ENCODE measurements at regions not wholly inside any gene's neighbourhood (a gene's known extent, or its start where the extent isn't known, plus 50 kb on each side); places are given as distances from the start of the nearest gene placed in this dataset.

GRCh38 chr2:19728125-19728524 lies 173.7 kb downstream of the TTC32 start:
- DNase-seq (ENCODE audit: low read depth in 4 of 4, low spot score in 3 of 4): no peak

GRCh38 chr2:19725392-19725791 lies 176.4 kb downstream of the TTC32 start:
- no peak for DNase-seq (ENCODE audit: low read depth in 4 of 4, low spot score in 3 of 4)

- no peak for DNase-seq (ENCODE audit: low read depth in 4 of 4, low spot score in 3 of 4)
These were observed 178.8 kb downstream of the TTC32 start for GRCh38 chr2:19723021-19723420.

GRCh38 chr2:19722531-19722971 lies 179.2 kb downstream of the TTC32 start:
- DNase-seq (ENCODE audit: low read depth in 4 of 4, low spot score in 3 of 4): no peak

GRCh38 chr2:19720306-19720705 lies 181.5 kb downstream of the TTC32 start:
- no peak for DNase-seq (ENCODE audit: low read depth in 4 of 4, low spot score in 3 of 4)

DNA sequence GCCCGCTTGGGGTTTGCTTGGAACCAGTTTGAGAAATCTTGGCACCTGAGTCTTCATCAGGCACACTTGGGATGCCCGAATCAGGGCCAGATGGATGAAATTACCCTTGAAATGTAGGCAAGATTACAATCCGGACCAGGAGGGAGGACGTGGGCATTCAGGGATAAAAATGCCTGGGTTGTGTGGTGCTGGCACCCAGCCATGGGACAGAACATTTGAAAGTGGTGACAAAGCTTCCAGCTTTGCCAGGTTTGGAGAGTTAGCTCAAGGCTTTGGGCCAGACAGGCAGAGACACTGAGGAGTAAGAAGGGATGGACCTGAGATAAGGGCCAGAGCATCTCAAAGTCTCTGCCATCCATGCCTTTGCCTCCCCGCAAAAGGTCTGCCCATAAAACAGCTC lies 182.2 kb downstream of the TTC32 start:
- DNase-seq (ENCODE audit: low read depth in 4 of 4, low spot score in 3 of 4): no peak

GRCh38 chr2:19717446-19717845 lies 184.3 kb downstream of the TTC32 start:
- DNase-seq (ENCODE audit: low read depth in 4 of 4, low spot score in 3 of 4): no peak

- no peak for DNase-seq (ENCODE audit: low read depth in 4 of 4, low spot score in 3 of 4)
These were observed 186.9 kb downstream of the TTC32 start for GRCh38 chr2:19714926-19715325.

GRCh38 chr2:19712850-19713249 lies 188.9 kb downstream of the TTC32 start:
- DNase-seq (ENCODE audit: low read depth in 4 of 4, low spot score in 3 of 4): no peak

DNA sequence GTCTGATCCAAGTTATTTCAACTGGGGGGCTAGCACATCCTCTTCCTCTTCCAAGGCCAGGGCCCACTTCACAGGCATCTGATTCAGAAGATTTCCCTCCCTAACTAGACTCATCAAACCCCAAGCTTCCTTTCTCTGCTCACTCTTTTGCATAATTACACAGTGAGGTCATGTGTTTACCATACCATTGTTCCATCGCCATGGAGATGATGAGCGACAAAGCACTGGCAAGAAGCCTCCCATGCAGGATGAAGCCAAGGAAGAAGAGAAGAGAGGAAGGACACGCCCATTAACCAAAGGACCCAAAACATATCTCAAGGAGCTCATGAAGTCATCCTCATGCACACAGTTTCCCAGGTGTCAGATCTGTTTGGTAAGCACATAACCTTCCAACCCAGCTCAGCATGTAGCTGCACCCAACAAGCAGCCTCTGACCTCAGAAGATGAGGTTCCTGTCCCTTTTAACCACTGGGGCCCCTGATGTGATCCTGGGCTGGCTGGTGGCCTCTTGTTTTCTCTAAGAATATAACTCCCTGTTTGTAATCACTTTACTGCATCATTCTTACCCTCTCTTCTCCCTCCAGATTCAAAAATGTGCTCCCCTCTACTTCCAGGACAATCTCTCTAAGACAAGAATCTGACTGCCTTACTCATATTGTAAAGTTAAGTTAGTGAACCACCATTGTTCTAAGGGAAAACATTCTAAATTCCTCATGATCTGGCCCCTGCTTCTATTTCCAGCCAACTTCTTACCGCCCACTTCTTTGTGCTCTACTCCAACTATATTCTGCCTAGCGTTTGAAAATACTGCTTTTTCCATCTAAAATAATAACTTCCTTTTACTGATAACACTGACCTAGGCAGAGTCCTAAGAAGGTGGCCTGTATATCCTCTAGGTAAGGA lies 190.1 kb downstream of the TTC32 start:
- no peak for DNase-seq (ENCODE audit: low read depth in 4 of 4, low spot score in 3 of 4)

GRCh38 chr2:19710230-19710629 lies 191.6 kb downstream of the TTC32 start:
- DNase-seq (ENCODE audit: low read depth in 4 of 4, low spot score in 3 of 4): no peak

- no peak for DNase-seq (ENCODE audit: low read depth in 4 of 4, low spot score in 3 of 4)
These were observed 192.2 kb downstream of the TTC32 start for GRCh38 chr2:19709553-19709952.

GRCh38 chr2:19708776-19709175 lies 193.0 kb downstream of the TTC32 start:
- no peak for DNase-seq (ENCODE audit: low read depth in 4 of 4, low spot score in 3 of 4)

GRCh38 chr2:19706332-19706731 lies 195.5 kb downstream of the TTC32 start:
- no peak for DNase-seq (ENCODE audit: low read depth in 4 of 4, low spot score in 3 of 4)

GRCh38 chr2:19702267-19702666 lies 199.5 kb downstream of the TTC32 start:
- DNase-seq (ENCODE audit: low read depth in 4 of 4, low spot score in 3 of 4): no peak

DNA sequence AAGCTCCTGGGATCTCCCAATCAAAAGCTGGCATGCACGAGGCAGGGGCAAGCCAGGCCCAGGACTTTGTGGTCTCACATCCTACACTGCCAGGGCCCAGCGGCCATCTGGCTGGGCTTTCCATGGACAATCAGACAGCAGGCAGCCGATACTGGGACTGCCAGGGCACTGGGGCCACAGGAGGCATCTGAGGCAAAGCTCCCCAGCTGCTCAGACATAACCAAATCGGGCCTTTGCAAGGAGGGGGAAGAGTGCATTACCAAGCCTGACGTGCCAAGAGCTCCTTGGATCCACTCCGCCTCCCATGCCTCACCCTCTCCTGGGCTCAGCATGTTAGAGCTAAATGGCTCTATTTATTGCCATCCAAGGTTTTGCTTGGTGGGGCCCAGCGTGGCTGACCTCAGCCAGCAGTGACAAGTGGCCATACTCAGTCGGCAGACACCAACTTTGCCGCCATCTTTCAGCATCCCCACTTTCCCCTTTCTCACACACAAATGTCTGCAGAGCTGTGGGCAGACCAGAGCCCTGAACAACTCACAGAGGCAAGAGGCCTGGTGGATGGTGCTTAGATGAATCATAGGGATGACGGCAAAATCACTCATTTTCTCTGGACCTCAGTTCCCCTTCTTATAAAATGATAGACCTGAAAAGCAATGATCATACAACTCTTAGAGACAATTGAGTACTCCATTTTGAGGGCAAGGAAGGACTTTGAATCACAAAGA lies 200.8 kb downstream of the TTC32 start:
- no peak for DNase-seq (ENCODE audit: low read depth in 4 of 4, low spot score in 3 of 4)

DNA sequence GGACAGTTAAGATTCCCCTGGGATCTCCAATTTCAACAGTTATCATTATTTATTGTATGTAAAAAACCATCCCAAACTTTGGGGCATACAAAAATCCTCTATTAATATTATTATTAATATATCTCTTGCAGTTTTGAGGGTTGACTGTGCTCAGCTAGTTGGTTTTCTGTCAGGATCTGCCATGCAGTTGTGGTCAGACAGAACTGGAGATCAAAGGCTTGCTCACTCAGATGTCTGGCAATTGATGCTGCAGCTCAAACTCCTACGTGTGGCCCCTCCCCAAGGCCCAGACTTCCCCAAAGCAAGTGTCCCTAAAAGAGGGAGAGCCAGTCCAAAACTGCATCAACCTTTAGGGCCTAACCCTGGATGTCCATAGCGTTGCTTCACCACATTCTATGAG lies 204.7 kb downstream of the TTC32 start:
- no peak for DNase-seq (ENCODE audit: low read depth in 4 of 4, low spot score in 3 of 4)

- no peak for DNase-seq (ENCODE audit: low read depth in 4 of 4, low spot score in 3 of 4)
These were observed 206.1 kb downstream of the TTC32 start for GRCh38 chr2:19695706-19696105.

- DNase-seq (ENCODE audit: low read depth in 4 of 4, low spot score in 3 of 4): no peak
These were observed 209.9 kb downstream of the TTC32 start for GRCh38 chr2:19691892-19692291.

DNA sequence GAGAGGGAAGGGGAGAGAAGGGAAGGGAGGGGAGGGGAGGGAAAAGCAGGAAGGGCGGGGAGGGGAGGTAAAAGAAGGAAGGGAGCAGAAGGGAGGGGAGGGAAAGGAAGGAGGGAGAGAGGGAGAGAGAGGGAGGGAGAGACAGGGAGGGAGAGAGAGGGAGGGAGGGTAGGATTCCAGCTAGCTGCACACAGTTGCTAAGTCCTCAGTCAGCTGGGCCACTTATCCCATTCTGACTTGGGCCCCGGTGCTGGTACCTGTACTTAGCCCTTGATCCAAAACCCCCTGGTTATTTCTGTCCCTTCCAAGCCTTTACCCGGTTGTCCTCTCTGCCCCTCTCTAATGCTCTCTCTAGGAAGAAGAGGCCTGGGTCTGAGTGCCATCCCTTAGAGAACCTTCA lies 211.4 kb downstream of the TTC32 start:
- DNase-seq (ENCODE audit: low read depth in 4 of 4, low spot score in 3 of 4): no peak

DNA sequence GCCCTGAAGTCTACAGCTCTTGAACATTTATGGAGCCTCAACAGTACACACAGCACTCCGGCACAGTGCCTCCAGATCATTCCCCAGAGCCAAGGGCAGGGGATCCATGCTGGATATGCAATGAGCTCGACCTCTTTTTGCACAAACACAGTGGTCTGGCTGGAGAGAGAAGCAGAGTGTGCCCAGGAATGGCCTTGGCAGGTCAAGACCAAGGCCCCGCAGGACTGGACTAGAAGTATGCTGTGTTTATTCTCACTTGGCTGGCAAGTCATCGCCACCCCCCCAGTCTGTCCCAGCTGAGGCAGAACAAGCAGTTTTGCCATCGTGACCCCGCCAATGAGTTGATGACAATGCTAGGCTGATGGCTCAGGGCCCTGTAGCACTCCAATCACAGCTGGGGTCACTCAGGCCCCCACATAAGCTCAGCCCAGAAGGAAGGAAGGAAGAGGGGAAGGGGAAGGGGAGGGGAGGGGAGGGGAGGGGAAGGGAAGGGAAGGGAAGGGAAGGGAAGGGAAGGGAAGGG lies 212.1 kb downstream of the TTC32 start:
- no peak for DNase-seq (ENCODE audit: low read depth in 4 of 4, low spot score in 3 of 4)

- DNase-seq (ENCODE audit: low read depth in 4 of 4, low spot score in 3 of 4): no peak
These were observed 213.7 kb downstream of the TTC32 start for GRCh38 chr2:19688059-19688458.

All from right renal pelvis (tissue), 4 donors.